H1 (cell line): ENCODE measurements at regions not wholly inside any gene's neighbourhood (a gene's known extent, or its start where the extent isn't known, plus 50 kb on each side); places are given as distances from the start of the nearest gene placed in this dataset.

Source experiments
- GABPA ChIP-seq: IDR thresholded peaks from 2 replicates; pipeline ENCODE4 v1.6.1; 2011; ENCODE audit warnings: mild to moderate bottlenecking, low read length, moderate library complexity, borderline replicate concordance; ENCODE audit not compliant: insufficient read depth

DNA sequence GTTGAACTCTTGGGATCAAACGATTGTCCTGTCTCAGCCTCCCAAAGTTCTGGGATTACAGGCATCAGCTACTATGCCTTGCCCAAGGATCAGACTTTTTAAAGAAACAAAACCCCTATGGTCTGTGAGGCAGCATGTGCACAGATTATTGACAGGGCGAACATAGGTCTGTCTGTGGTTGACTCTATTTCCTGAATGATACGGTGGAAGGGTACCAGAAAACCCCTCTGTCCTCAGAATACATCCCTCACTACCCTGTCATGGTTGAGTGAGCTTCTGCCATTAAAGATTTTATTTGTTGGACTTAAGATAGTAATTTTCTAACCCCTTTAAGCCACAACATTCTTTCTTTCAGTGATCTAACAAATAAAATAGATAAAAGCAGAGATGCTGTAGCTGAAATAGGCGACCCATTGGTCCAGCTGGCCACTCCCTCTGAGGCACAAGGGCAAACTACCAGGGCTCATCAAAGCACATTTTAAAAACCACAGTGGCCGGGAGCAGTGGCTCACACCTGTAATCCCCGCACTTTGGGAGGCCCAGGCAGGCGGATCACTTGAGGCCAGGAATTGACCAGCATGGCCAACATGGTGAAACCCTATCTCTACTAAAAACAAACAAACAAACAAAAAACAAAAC is 84.9 kb upstream of the ANKRD55 start (continued):
- no peak for TF ChIP-seq GABPA
